ENCODE measurements at regions not wholly inside any gene's neighbourhood (a gene's known extent, or its start where the extent isn't known, plus 50 kb on each side); places are given as distances from the start of the nearest gene placed in this dataset.
"Not testable (repeated sequence)": the region's sequence is repeated elsewhere in the genome, so short reads cannot be mapped to it uniquely, and the experiment has no call there.

DNA sequence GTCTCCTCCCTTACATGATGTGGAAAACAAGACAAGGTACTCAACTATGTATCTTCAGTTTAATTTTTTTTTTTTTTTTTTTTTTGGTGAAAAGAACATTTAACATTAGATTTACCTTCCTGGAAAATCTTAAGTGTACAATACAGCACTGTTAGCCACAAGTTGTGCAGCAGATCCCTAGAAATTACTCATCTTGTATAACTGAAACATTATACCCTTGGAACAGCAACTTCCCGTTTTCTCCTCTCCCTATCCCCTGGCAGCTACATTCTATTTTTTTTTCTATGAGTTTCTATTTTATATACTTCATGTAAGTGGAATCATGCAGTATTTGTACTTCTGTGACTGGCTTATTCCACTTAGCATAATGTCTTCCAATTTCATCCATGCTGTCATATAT, 421.9 kb upstream of the FTMT start:
- H3K36me3 ChIP-seq (ENCODE audit: control insufficient read depth in 1 of 2, insufficient read depth in 2 of 2, low read length in 2 of 2) = no peaks in the 10 kb centered on the region
- no peaks in the 10 kb centered on the region for H3K4me1 ChIP-seq (ENCODE audit: control insufficient read depth in 1 of 2, insufficient read depth in 2 of 2, low read length in 2 of 2)

DNA sequence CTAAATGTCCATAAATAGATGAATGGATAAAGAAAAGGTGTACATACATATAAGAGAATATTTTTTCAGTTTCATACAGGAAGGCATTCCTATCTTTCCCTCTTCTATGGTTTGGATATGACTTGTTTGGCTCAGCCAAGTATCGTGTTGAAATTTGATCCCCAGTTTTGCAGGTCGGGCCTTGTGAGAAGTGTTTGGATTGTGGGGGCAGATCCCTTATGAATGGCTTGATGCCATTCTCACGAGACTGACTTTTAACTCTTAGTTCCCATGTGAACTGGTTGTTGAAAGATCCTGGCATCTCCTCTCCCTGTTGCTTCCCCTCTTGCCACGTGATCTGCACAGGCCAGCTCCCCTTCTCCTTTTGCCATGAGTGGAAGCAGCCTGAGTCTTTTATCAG, 421.1 kb upstream of the FTMT start:
- no peaks in the 10 kb centered on the region for H3K27me3 ChIP-seq (ENCODE audit: low read depth, low read length)
- no peak overlapping the region for H3K4me3 ChIP-seq (ENCODE audit: low read depth in 1 of 2, low read length in 2 of 2)
- no peak overlapping the region for H3K27ac ChIP-seq (ENCODE audit: low read length)
- H3K9me3 ChIP-seq (ENCODE audit: control insufficient read depth in 1 of 2, low read length in 2 of 2) = no peaks in the 10 kb centered on the region
- H3K4me1 ChIP-seq (ENCODE audit: control insufficient read depth in 1 of 2, insufficient read depth in 2 of 2, low read length in 2 of 2) = no peaks in the 10 kb centered on the region
- no peaks in the 10 kb centered on the region for H3K36me3 ChIP-seq (ENCODE audit: control insufficient read depth in 1 of 2, insufficient read depth in 2 of 2, low read length in 2 of 2)

More for the DNA sequence above, 421.9 kb upstream of the FTMT start:
- Histone ChIP-seq H3K4me3 (ENCODE audit: low read depth in 1 of 2, low read length in 2 of 2) (no peak overlapping the region), H3K9me3 (ENCODE audit: control insufficient read depth in 1 of 2, low read length in 2 of 2) (no peaks in the 10 kb centered on the region), H3K27me3 (ENCODE audit: low read depth, low read length) (no peaks in the 10 kb centered on the region), H3K27ac (ENCODE audit: low read length) (no peak overlapping the region)

DNA sequence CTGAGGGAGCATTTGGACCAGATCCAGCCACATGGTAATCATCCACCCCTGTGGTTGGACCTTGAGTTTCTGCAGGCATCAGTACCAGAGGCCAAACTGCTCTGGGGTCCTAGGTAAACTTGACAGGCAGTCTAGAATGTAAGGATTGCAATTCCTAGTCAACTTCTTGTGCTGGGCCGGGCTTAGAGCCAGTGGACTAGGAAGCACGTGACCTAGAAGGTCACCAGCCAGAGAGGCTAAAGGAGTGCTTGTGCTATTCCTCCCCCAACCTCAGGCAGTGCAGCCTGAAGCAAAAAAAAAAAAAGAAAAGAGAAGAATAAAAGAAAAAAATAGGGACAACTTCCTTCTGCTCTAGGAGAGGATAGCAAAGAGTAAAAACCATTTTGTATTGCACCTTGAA, 406.2 kb upstream of the FTMT start:
- Histone ChIP-seq H3K4me1 (ENCODE audit: control insufficient read depth in 1 of 2, insufficient read depth in 2 of 2, low read length in 2 of 2) (no peaks in the 10 kb centered on the region), H3K9me3 (ENCODE audit: control insufficient read depth in 1 of 2, low read length in 2 of 2) (peaks cover 0 to 5% of the 10 kb centered on the region in 2 donors), H3K27me3 (ENCODE audit: low read depth, low read length) (no peaks in the 10 kb centered on the region), H3K36me3 (ENCODE audit: control insufficient read depth in 1 of 2, insufficient read depth in 2 of 2, low read length in 2 of 2) (no peaks in the 10 kb centered on the region), H3K27ac (ENCODE audit: low read length) (no peak overlapping the region), H3K4me3 (ENCODE audit: low read depth in 1 of 2, low read length in 2 of 2) (no peak overlapping the region)

DNA sequence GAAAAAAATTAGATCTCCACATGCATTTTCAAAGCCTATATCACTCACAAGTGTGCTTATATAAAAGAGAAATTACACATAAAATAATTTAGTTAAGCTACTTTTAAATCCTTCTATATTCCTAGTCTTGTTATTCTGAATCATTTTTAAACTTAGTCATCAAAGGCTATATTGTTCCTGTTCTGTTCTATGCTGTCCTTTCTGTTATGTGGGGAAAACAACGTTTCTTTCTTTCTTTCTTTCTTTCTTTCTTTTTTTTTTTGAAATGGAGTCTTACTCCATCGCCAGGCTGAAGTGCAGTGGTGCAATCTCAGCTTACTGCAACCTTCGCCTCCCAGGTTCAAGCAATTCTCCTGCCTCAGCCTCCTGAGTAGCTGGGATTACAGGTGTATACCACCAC, 389.2 kb upstream of the FTMT start:
- no peaks in the 10 kb centered on the region for H3K36me3 ChIP-seq (ENCODE audit: control insufficient read depth in 1 of 2, insufficient read depth in 2 of 2, low read length in 2 of 2)

GRCh38 chr5:121471222-121471621, 380.5 kb upstream of the FTMT start:
- not testable (repeated sequence) for H3K27me3 ChIP-seq (ENCODE audit: low read depth, low read length); H3K4me3 ChIP-seq (ENCODE audit: low read depth in 1 of 2, low read length in 2 of 2); H3K36me3 ChIP-seq (ENCODE audit: control insufficient read depth in 1 of 2, insufficient read depth in 2 of 2, low read length in 2 of 2); H3K4me1 ChIP-seq (ENCODE audit: control insufficient read depth in 1 of 2, insufficient read depth in 2 of 2, low read length in 2 of 2); H3K9me3 ChIP-seq (ENCODE audit: control insufficient read depth in 1 of 2, low read length in 2 of 2); H3K27ac ChIP-seq (ENCODE audit: low read length)

More for the DNA sequence above, 389.2 kb upstream of the FTMT start:
- no peak overlapping the region for H3K4me3 ChIP-seq (ENCODE audit: low read depth in 1 of 2, low read length in 2 of 2)
- no peaks in the 10 kb centered on the region for H3K27me3 ChIP-seq (ENCODE audit: low read depth, low read length)
- no peak overlapping the region for H3K27ac ChIP-seq (ENCODE audit: low read length)
- H3K4me1 ChIP-seq (ENCODE audit: control insufficient read depth in 1 of 2, insufficient read depth in 2 of 2, low read length in 2 of 2) = no peaks in the 10 kb centered on the region
- no peaks in the 10 kb centered on the region for H3K9me3 ChIP-seq (ENCODE audit: control insufficient read depth in 1 of 2, low read length in 2 of 2)

DNA sequence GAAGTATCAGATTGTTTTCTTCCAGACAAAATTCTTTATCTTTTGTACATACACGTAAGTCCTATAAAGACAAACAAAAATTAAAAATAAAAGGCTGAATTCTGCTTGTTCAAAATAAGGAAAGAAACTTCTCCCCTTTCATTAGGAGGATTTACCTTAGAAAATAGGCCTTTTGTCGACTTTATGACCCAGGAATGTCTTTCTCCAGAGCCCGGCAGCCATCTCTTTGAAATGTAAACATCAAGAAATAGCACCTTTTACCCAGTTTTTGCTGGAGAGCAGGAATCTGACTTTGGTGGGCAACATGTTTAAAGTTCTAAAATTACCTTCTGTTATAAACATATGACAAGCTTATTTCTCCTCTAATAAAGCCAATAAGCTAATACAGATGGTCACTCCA, 373.0 kb upstream of the FTMT start:
- Histone ChIP-seq H3K4me1 (ENCODE audit: control insufficient read depth in 1 of 2, insufficient read depth in 2 of 2, low read length in 2 of 2) (no peaks in the 10 kb centered on the region), H3K27ac (ENCODE audit: low read length) (no peak overlapping the region), H3K36me3 (ENCODE audit: control insufficient read depth in 1 of 2, insufficient read depth in 2 of 2, low read length in 2 of 2) (no peaks in the 10 kb centered on the region), H3K27me3 (ENCODE audit: low read depth, low read length) (no peaks in the 10 kb centered on the region), H3K4me3 (ENCODE audit: low read depth in 1 of 2, low read length in 2 of 2) (no peak overlapping the region), H3K9me3 (ENCODE audit: control insufficient read depth in 1 of 2, low read length in 2 of 2) (no peaks in the 10 kb centered on the region)

GRCh38 chr5:121479337-121479736, 372.3 kb upstream of the FTMT start:
- Histone ChIP-seq H3K27me3 (ENCODE audit: low read depth, low read length) (no peaks in the 10 kb centered on the region), H3K36me3 (ENCODE audit: control insufficient read depth in 1 of 2, insufficient read depth in 2 of 2, low read length in 2 of 2) (no peaks in the 10 kb centered on the region), H3K27ac (ENCODE audit: low read length) (no peak overlapping the region), H3K9me3 (ENCODE audit: control insufficient read depth in 1 of 2, low read length in 2 of 2) (no peaks in the 10 kb centered on the region), H3K4me1 (ENCODE audit: control insufficient read depth in 1 of 2, insufficient read depth in 2 of 2, low read length in 2 of 2) (no peaks in the 10 kb centered on the region), H3K4me3 (ENCODE audit: low read depth in 1 of 2, low read length in 2 of 2) (no peak overlapping the region)

DNA sequence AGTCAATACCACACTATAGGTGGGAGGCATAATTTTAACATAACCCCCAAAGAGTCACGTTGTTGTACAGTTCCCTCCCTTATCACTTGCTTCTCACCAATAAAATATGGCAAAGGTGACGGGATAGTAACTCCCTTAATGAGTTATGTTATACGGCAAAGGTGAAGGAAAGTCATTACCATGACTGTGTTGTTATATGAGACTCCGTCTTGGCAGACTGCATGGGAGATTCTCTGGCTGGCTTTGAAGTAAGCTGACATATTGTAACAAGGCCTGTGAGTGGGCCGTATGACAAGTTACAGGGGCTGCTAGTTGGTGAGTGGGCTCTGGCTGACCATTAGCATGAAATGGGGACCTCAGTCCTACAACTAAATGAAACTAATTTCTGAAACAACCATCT, 366.4 kb upstream of the FTMT start:
- Histone ChIP-seq H3K36me3 (ENCODE audit: control insufficient read depth in 1 of 2, insufficient read depth in 2 of 2, low read length in 2 of 2) (no peaks in the 10 kb centered on the region), H3K9me3 (ENCODE audit: control insufficient read depth in 1 of 2, low read length in 2 of 2) (no peaks in the 10 kb centered on the region), H3K27me3 (ENCODE audit: low read depth, low read length) (no peaks in the 10 kb centered on the region), H3K4me3 (ENCODE audit: low read depth in 1 of 2, low read length in 2 of 2) (no peak overlapping the region), H3K4me1 (ENCODE audit: control insufficient read depth in 1 of 2, insufficient read depth in 2 of 2, low read length in 2 of 2) (no peaks in the 10 kb centered on the region), H3K27ac (ENCODE audit: low read length) (no peak overlapping the region)

DNA sequence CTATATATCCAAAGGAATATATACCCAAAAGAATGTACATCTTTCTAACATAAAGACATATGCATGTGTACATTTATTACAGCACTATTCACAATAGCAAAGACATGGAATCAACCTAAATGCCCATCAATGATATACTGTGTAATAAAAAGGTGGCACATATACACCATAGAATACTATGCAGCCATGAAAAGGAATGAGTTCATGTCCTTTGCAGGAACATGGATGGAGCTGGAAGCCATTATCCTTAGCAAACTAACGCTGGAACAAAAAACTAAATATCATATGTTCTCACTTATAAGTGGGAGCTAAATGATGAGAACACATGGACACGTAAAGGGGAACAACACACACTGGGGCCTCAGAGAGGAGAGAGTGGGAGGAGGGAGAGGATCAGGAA, 365.7 kb upstream of the FTMT start:
- H3K4me3 ChIP-seq (ENCODE audit: low read depth in 1 of 2, low read length in 2 of 2); H3K36me3 ChIP-seq (ENCODE audit: control insufficient read depth in 1 of 2, insufficient read depth in 2 of 2, low read length in 2 of 2); H3K27me3 ChIP-seq (ENCODE audit: low read depth, low read length); H3K9me3 ChIP-seq (ENCODE audit: control insufficient read depth in 1 of 2, low read length in 2 of 2); H3K27ac ChIP-seq (ENCODE audit: low read length); H3K4me1 ChIP-seq (ENCODE audit: control insufficient read depth in 1 of 2, insufficient read depth in 2 of 2, low read length in 2 of 2): not testable (repeated sequence)

- no peaks in the 10 kb centered on the region for H3K9me3 ChIP-seq (ENCODE audit: control insufficient read depth in 1 of 2, low read length in 2 of 2)
- H3K27ac ChIP-seq (ENCODE audit: low read length) = no peak overlapping the region
- no peaks in the 10 kb centered on the region for H3K4me1 ChIP-seq (ENCODE audit: control insufficient read depth in 1 of 2, insufficient read depth in 2 of 2, low read length in 2 of 2)
- H3K36me3 ChIP-seq (ENCODE audit: control insufficient read depth in 1 of 2, insufficient read depth in 2 of 2, low read length in 2 of 2) = no peaks in the 10 kb centered on the region
- no peaks in the 10 kb centered on the region for H3K27me3 ChIP-seq (ENCODE audit: low read depth, low read length)
- H3K4me3 ChIP-seq (ENCODE audit: low read depth in 1 of 2, low read length in 2 of 2) = no peak overlapping the region
Observed at GRCh38 chr5:121489972-121490371, 361.7 kb upstream of the FTMT start.

- Histone ChIP-seq H3K27me3 (ENCODE audit: low read depth, low read length) (no peaks in the 10 kb centered on the region), H3K4me1 (ENCODE audit: control insufficient read depth in 1 of 2, insufficient read depth in 2 of 2, low read length in 2 of 2) (no peaks in the 10 kb centered on the region), H3K9me3 (ENCODE audit: control insufficient read depth in 1 of 2, low read length in 2 of 2) (no peaks in the 10 kb centered on the region), H3K4me3 (ENCODE audit: low read depth in 1 of 2, low read length in 2 of 2) (no peak overlapping the region), H3K27ac (ENCODE audit: low read length) (no peak overlapping the region), H3K36me3 (ENCODE audit: control insufficient read depth in 1 of 2, insufficient read depth in 2 of 2, low read length in 2 of 2) (no peaks in the 10 kb centered on the region)
Observed at GRCh38 chr5:121497176-121497575, 354.5 kb upstream of the FTMT start.

DNA sequence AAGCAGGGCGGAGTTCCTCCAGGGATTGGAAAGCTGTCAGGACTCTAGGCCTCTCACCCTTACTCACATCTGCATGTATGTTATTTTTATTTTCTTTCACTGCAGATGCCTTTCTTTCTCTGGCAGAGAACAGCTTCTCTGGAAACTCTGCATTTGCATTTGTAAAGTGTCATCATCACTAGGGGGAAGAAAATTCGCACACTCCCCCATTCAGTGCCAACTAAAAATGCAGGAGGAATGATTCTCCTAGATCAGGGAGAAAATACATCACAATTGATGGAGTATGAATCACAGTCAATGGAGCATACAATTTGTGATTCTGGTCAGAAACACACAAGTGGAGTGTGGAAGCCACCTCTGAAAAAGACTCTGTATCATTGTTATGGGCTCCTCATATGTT, 351.4 kb upstream of the FTMT start:
- H3K36me3 ChIP-seq (ENCODE audit: control insufficient read depth in 1 of 2, insufficient read depth in 2 of 2, low read length in 2 of 2) = no peaks in the 10 kb centered on the region
- no peaks in the 10 kb centered on the region for H3K9me3 ChIP-seq (ENCODE audit: control insufficient read depth in 1 of 2, low read length in 2 of 2)
- no peak overlapping the region for H3K4me3 ChIP-seq (ENCODE audit: low read depth in 1 of 2, low read length in 2 of 2)
- H3K4me1 ChIP-seq (ENCODE audit: control insufficient read depth in 1 of 2, insufficient read depth in 2 of 2, low read length in 2 of 2) = no peaks in the 10 kb centered on the region
- H3K27me3 ChIP-seq (ENCODE audit: low read depth, low read length) = no peaks in the 10 kb centered on the region
- no peak overlapping the region for H3K27ac ChIP-seq (ENCODE audit: low read length)
